ENCODE measurements at regions not wholly inside any gene's neighbourhood (a gene's known extent, or its start where the extent isn't known, plus 50 kb on each side); places are given as distances from the start of the nearest gene placed in this dataset.

DNA sequence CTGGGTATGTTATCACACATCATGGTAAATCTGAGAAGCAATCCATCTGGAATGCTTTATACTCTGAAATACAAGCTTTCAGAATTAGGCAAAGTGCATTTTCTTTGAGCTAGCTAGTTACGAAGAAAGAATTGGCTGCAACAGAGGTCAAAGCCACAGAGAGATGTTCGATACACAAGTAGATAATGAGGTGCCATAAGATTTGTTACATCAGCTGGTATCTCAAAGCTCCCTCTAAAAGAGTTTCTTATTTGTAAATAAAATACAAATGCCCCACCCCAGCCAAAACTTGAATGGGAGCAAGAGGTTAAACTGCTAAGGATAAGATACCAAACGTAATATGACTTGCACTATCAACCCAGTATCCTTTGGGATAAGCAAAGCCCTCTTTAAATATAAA lies 84.0 kb upstream of the SLCO3A1 start:
- no peak overlapping the region for H3K4me3 ChIP-seq (ENCODE audit: low read depth, low read length)
- TF ChIP-seq MAX (IDR thresholded peaks at IDR 0.05; ENCODE audit: low read depth, low read length) (no peak), POLR2A (IDR thresholded peaks at IDR 0.05; ENCODE audit: extremely low read depth, insufficient read length) (no peak), MYC (IDR thresholded peaks at IDR 0.05; ENCODE audit: low read depth, low read length) (no peak)
- TF ChIP-seq, protein P1, sequence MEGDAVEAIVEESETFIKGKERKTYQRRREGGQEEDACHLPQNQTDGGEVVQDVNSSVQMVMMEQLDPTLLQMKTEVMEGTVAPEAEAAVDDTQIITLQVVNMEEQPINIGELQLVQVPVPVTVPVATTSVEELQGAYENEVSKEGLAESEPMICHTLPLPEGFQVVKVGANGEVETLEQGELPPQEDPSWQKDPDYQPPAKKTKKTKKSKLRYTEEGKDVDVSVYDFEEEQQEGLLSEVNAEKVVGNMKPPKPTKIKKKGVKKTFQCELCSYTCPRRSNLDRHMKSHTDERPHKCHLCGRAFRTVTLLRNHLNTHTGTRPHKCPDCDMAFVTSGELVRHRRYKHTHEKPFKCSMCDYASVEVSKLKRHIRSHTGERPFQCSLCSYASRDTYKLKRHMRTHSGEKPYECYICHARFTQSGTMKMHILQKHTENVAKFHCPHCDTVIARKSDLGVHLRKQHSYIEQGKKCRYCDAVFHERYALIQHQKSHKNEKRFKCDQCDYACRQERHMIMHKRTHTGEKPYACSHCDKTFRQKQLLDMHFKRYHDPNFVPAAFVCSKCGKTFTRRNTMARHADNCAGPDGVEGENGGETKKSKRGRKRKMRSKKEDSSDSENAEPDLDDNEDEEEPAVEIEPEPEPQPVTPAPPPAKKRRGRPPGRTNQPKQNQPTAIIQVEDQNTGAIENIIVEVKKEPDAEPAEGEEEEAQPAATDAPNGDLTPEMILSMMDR (IDR thresholded peaks at IDR 0.05; ENCODE audit: low read depth, low read length) = no peak
- no peak for DNase-seq (ENCODE audit: low read depth)

GRCh38 chr15:91769894-91770293 lies 83.6 kb upstream of the SLCO3A1 start:
- TF ChIP-seq MAX (IDR thresholded peaks at IDR 0.05; ENCODE audit: low read depth, low read length) = no peak
- TF ChIP-seq, protein P1 (IDR thresholded peaks at IDR 0.05; ENCODE audit: low read depth, low read length) = no peak
- TF ChIP-seq MYC (IDR thresholded peaks at IDR 0.05; ENCODE audit: low read depth, low read length) = no peak
- TF ChIP-seq POLR2A (IDR thresholded peaks at IDR 0.05; ENCODE audit: extremely low read depth, insufficient read length) = no peak
- no peak for DNase-seq (ENCODE audit: low read depth)
- H3K4me3 ChIP-seq (ENCODE audit: low read depth, low read length) = no peak overlapping the region

- TF ChIP-seq MYC (IDR thresholded peaks at IDR 0.05; ENCODE audit: low read depth, low read length) (no peak), POLR2A (IDR thresholded peaks at IDR 0.05; ENCODE audit: extremely low read depth, insufficient read length) (no peak), MAX (IDR thresholded peaks at IDR 0.05; ENCODE audit: low read depth, low read length) (no peak)
- TF ChIP-seq, protein P1 (IDR thresholded peaks at IDR 0.05; ENCODE audit: low read depth, low read length) = no peak
- no peak for DNase-seq (ENCODE audit: low read depth)
- no peak overlapping the region for H3K4me3 ChIP-seq (ENCODE audit: low read depth, low read length)
Measured at GRCh38 chr15:91776104-91776503, 77.4 kb upstream of the SLCO3A1 start.

DNA sequence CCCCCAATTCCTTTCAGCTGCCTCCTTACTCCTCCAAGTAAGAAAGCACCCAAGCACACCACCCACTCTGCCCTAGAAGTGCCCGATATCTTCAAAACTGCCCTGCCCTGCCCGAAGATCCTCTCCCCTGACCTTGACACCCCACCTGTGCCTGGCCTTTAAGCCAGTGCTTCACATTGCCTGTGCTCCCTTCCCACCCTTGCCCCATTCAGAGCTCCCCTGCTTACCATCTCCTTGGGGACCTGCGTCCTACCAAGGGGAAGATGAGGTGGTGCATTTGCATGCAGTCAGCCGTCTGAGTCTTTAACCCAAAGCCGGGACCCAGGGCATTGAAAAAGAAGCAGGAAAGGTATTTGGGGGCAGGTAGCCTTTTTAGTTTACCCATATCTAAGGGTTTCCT lies 73.5 kb upstream of the SLCO3A1 start:
- no peak for TF ChIP-seq MYC (IDR thresholded peaks at IDR 0.05; ENCODE audit: low read depth, low read length)
- no peak for TF ChIP-seq POLR2A (IDR thresholded peaks at IDR 0.05; ENCODE audit: extremely low read depth, insufficient read length)
- TF ChIP-seq MAX (IDR thresholded peaks at IDR 0.05; ENCODE audit: low read depth, low read length) = no peak
- TF ChIP-seq, protein P1 (IDR thresholded peaks at IDR 0.05; ENCODE audit: low read depth, low read length) = no peak
- H3K4me3 ChIP-seq (ENCODE audit: low read depth, low read length) = no peak overlapping the region
- no peak for DNase-seq (ENCODE audit: low read depth)

GRCh38 chr15:91780387-91780786 lies 73.1 kb upstream of the SLCO3A1 start:
- H3K4me3 ChIP-seq (ENCODE audit: low read depth, low read length) = no peak overlapping the region
- TF ChIP-seq MYC (IDR thresholded peaks at IDR 0.05; ENCODE audit: low read depth, low read length) (no peak), POLR2A (IDR thresholded peaks at IDR 0.05; ENCODE audit: extremely low read depth, insufficient read length) (no peak), MAX (IDR thresholded peaks at IDR 0.05; ENCODE audit: low read depth, low read length) (no peak)
- TF ChIP-seq, protein P1 (IDR thresholded peaks at IDR 0.05; ENCODE audit: low read depth, low read length) = no peak
- no peak for DNase-seq (ENCODE audit: low read depth)

GRCh38 chr15:91782221-91782620 lies 71.3 kb upstream of the SLCO3A1 start:
- TF ChIP-seq MYC (IDR thresholded peaks at IDR 0.05; ENCODE audit: low read depth, low read length) = no peak
- no peak for TF ChIP-seq MAX (IDR thresholded peaks at IDR 0.05; ENCODE audit: low read depth, low read length)
- TF ChIP-seq POLR2A (IDR thresholded peaks at IDR 0.05; ENCODE audit: extremely low read depth, insufficient read length) = no peak
- TF ChIP-seq, protein P1 (IDR thresholded peaks at IDR 0.05; ENCODE audit: low read depth, low read length) = no peak
- DNase-seq (ENCODE audit: low read depth) = no peak
- H3K4me3 ChIP-seq (ENCODE audit: low read depth, low read length) = no peak overlapping the region

Measured in NB4 (cell line).